ENCODE measurements at regions not wholly inside any gene's neighbourhood (a gene's known extent, or its start where the extent isn't known, plus 50 kb on each side); places are given as distances from the start of the nearest gene placed in this dataset.

DNA sequence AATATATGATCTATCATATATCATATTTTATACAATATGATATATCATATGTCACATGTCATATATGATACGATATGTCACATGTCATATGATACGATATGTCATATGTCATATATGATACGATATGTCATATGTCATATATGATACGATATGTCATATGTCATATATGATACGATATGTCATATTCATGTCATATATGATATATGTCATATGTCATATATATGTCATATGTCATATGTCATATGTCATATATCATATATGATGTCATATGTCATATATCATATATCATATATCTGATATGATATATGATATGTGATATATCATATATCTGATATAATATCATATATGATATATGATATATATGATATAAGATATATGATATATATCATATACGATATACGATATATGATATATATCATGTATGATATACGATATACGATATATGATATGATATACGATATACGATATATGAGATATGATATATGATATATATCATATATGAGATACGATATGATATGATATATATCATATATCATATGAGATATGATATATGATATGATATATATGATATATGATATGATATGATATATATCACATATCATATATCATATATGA, 122.3 kb upstream of the USP9X start:
- TF ChIP-seq KDM5A (IDR thresholded peaks at IDR 0.05; ENCODE audit: low read length) (no peak), RBBP5 (IDR thresholded peaks at IDR 0.05; ENCODE audit: borderline replicate concordance, low read depth, low read length) (no peak), CEBPB (IDR thresholded peaks at IDR 0.05; ENCODE audit: low read depth, low read length) (no peak), BRCA1 (IDR thresholded peaks at IDR 0.05; ENCODE audit: low read depth, low read length) (no peak), HDAC2 (IDR thresholded peaks at IDR 0.05; ENCODE audit: borderline replicate concordance in 1 of 2, low read depth in 2 of 2, low read length in 2 of 2) (no peak), SRF (IDR thresholded peaks at IDR 0.05; ENCODE audit: low read depth, low read length) (no peak), SP4 (IDR thresholded peaks at IDR 0.05; ENCODE audit: low read length) (no peak), SUZ12 (IDR thresholded peaks at IDR 0.05; ENCODE audit: low read length) (no peak), POLR2A (IDR thresholded peaks at IDR 0.05; ENCODE audit: control extremely low read depth in 1 of 2, low read depth in 2 of 2, low read length in 2 of 2) (no peak)
- TF ChIP-seq, protein P1, sequence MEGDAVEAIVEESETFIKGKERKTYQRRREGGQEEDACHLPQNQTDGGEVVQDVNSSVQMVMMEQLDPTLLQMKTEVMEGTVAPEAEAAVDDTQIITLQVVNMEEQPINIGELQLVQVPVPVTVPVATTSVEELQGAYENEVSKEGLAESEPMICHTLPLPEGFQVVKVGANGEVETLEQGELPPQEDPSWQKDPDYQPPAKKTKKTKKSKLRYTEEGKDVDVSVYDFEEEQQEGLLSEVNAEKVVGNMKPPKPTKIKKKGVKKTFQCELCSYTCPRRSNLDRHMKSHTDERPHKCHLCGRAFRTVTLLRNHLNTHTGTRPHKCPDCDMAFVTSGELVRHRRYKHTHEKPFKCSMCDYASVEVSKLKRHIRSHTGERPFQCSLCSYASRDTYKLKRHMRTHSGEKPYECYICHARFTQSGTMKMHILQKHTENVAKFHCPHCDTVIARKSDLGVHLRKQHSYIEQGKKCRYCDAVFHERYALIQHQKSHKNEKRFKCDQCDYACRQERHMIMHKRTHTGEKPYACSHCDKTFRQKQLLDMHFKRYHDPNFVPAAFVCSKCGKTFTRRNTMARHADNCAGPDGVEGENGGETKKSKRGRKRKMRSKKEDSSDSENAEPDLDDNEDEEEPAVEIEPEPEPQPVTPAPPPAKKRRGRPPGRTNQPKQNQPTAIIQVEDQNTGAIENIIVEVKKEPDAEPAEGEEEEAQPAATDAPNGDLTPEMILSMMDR (IDR thresholded peaks at IDR 0.05; ENCODE audit: control extremely low read depth in 1 of 3, insufficient read depth in 1 of 3, low read depth in 1 of 3, low read length in 3 of 3), result no peak
- TF ChIP-seq, protein P2, sequence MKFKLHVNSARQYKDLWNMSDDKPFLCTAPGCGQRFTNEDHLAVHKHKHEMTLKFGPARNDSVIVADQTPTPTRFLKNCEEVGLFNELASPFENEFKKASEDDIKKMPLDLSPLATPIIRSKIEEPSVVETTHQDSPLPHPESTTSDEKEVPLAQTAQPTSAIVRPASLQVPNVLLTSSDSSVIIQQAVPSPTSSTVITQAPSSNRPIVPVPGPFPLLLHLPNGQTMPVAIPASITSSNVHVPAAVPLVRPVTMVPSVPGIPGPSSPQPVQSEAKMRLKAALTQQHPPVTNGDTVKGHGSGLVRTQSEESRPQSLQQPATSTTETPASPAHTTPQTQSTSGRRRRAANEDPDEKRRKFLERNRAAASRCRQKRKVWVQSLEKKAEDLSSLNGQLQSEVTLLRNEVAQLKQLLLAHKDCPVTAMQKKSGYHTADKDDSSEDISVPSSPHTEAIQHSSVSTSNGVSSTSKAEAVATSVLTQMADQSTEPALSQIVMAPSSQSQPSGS (IDR thresholded peaks at IDR 0.05; ENCODE audit: low read length), result no peak

Measured in H1 (cell line).